Transverse colon (tissue), 4 donors: ENCODE measurements at regions not wholly inside any gene's neighbourhood (a gene's known extent, or its start where the extent isn't known, plus 50 kb on each side); places are given as distances from the start of the nearest gene placed in this dataset.

Source experiments
- DNase-seq: peaks from one replicate; pipeline ENCODE4 v3.0.0-alpha.2; 2019
- H3K27ac ChIP-seq, 4 donors: fragments of 200-600 bp; sonication (generic); 2 replicates each; pipeline ENCODE4 v1.5.1; 2016 to 2018; ENCODE audit warnings: inconsistent platforms in 4 of 4
- H3K27me3 ChIP-seq: fragments of 200-600 bp; sonication (generic); 2 replicates; pipeline ENCODE4 v1.5.1; 2017; ENCODE audit warnings: inconsistent platforms
- H3K36me3 ChIP-seq, 4 donors: fragments of 200-600 bp; sonication (generic); 2 replicates each; pipeline ENCODE4 v1.5.1; 2017 to 2019; ENCODE audit warnings: inconsistent platforms in 4 of 4
- H3K4me1 ChIP-seq, 4 donors: fragments of 200-600 bp; sonication (generic); 2 replicates each; pipeline ENCODE4 v1.5.1; 2017 to 2020; ENCODE audit warnings: inconsistent platforms in 4 of 4
- H3K4me3 ChIP-seq, 4 donors: fragments of 200-600 bp; sonication (generic); 1 replicate in 1 of 4; 2 replicates in 3 of 4; pipeline versions ENCODE4 v1.5.1 to v1.6.1; 2017 to 2019; ENCODE audit warnings: inconsistent platforms in 4 of 4
- H3K9me3 ChIP-seq, 2 donors: fragments of 200-600 bp; sonication (generic); 2 replicates each; pipeline ENCODE4 v1.5.1; 2017 to 2019; ENCODE audit warnings: inconsistent platforms in 2 of 2
- CTCF ChIP-seq, 5 experiments: fragments of 200-600 bp in 3 of 5; fragments of 450-650 bp in 2 of 5; sonication (generic) in 3 of 5; IDR thresholded peaks; 1 replicate in 2 of 5; 2 replicates in 3 of 5; pipeline ENCODE4 v1.5.1; 2016 to 2017; ENCODE audit warnings: antibody characterized with exemption in 5 of 5, inconsistent platforms in 3 of 5, mild to moderate bottlenecking in 2 of 5, moderate library complexity in 1 of 5
- EP300 ChIP-seq: sonication (generic); formaldehyde crosslinking; IDR thresholded peaks from one replicate; pipeline ENCODE4 v1.6.1; 2017; ENCODE audit warnings: antibody characterized with exemption, low read depth
- POLR2A ChIP-seq: fragments of 450-650 bp; IDR thresholded peaks from one replicate; pipeline ENCODE4 v1.6.1; 2016; ENCODE audit warnings: antibody characterized with exemption, mild to moderate bottlenecking, moderate library complexity
- POLR2AphosphoS5 ChIP-seq, 3 donors: sonication (generic); formaldehyde crosslinking; IDR thresholded peaks; one replicate each; pipeline ENCODE4 v1.6.1; 2016; ENCODE audit warnings: antibody characterized with exemption in 3 of 3
- WGBS, 2 donors: methylation state at CpG; one replicate each; pipeline ENCODE4 v1.1.5; 2018; ENCODE audit warnings: low coverage in 1 of 2; 5-methylcytosine and 5-hydroxymethylcytosine counted together
- in situ Hi-C, 4 donors: fragments of 200-750 bp; cut with MboI; loops; one replicate each; pipeline versions ENCODE4 v1.15.0 to v1.15.1; 2017; ENCODE audit warnings: low sequenced_read_pairs in 3 of 4, low pct_ligation_motif_present in 1 of 4, low pct_unique_long_range_greater_than_20kb in 1 of 4
- intact Hi-C: fragments of 100-400 bp; cut with DNase I; formaldehyde crosslinking; loops from one replicate; pipeline ENCODE4 v1.15.1; 2023; ENCODE audit warnings: low total_unique reads

GRCh38 chr22:48092866-48093265 lies 1330.4 kb downstream of the TBC1D22A start:
- intact Hi-C loops = no loop called here

GRCh38 chr22:48091656-48092223 lies 1329.3 kb downstream of the TBC1D22A start:
- Histone ChIP-seq H3K27me3 (no peaks in the 10 kb centered on the region), H3K9me3 (no peaks in the 10 kb centered on the region), H3K27ac (no peak overlapping the region), H3K4me3 (no peak overlapping the region), H3K36me3 (no peaks in the 10 kb centered on the region), H3K4me1 (peaks cover 3 to 20% (median 13%) of the 10 kb centered on the region in 4 donors)
- in situ Hi-C loops (no loop called here), intact Hi-C loops (no loop called here)
- WGBS, 2 donors = 67 to 76% methylated on average over 5 to 10 of the region's 10 CpGs
- TF ChIP-seq EP300 (no peak), POLR2A (no peak), CTCF (IDR thresholded peaks at IDR 0.05) (no peak), POLR2AphosphoS5 (IDR thresholded peaks at IDR 0.05) (no peak)
- no peak for DNase-seq

More at GRCh38 chr22:48092866-48093265, 1330.4 kb downstream of the TBC1D22A start:
- no peak overlapping the region for H3K4me3 ChIP-seq
- H3K36me3 ChIP-seq = no peaks in the 10 kb centered on the region
- TF ChIP-seq CTCF (IDR thresholded peaks at IDR 0.05) (no peak), POLR2A (no peak), POLR2AphosphoS5 (IDR thresholded peaks at IDR 0.05) (no peak), EP300 (no peak)
- H3K27ac ChIP-seq = no peak overlapping the region
- no peaks in the 10 kb centered on the region for H3K9me3 ChIP-seq
- DNase-seq = no peak
- H3K4me1 ChIP-seq = peaks cover 3 to 20% (median 13%) of the 10 kb centered on the region in 4 donors
- 55 to 58% methylated on average over 4 of the region's 4 CpGs for WGBS, 2 donors
- in situ Hi-C loops = no loop called here
- H3K27me3 ChIP-seq = no peaks in the 10 kb centered on the region

GRCh38 chr22:48091060-48091650 lies 1328.7 kb downstream of the TBC1D22A start:
- Histone ChIP-seq H3K4me3 (no peak overlapping the region), H3K27me3 (no peaks in the 10 kb centered on the region), H3K27ac (no peak overlapping the region), H3K36me3 (no peaks in the 10 kb centered on the region), H3K9me3 (no peaks in the 10 kb centered on the region), H3K4me1 (peaks cover 3 to 20% (median 13%) of the 10 kb centered on the region in 4 donors)
- no peak for DNase-seq
- intact Hi-C loops (no loop called here), in situ Hi-C loops (no loop called here)
- 85 to 90% methylated on average over 4 to 11 of the region's 11 CpGs for WGBS, 2 donors
- TF ChIP-seq POLR2AphosphoS5 (IDR thresholded peaks at IDR 0.05) (no peak), CTCF (IDR thresholded peaks at IDR 0.05) (no peak), EP300 (no peak), POLR2A (no peak)

DNA sequence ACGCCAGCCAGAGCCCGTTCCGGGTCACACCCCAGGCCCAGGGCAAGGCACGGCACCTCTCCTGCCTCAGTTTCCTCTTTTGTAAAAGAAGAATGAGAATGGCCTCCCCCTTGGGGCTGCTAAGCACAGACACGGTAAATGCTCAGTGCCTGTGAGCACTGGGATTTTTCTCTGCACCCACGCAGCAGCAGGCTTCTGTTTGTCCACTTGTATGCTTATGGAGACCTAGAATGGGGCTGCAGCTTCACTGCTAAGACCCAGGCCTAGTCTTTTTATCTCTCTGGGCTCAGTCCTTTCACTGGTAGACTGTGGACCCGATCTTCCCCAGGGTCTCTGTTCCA lies 1327.9 kb downstream of the TBC1D22A start:
- 7 to 11% methylated on average over 3 to 7 of the region's 7 CpGs for WGBS, 2 donors
- Histone ChIP-seq H3K4me1 (peaks cover 3 to 20% (median 13%) of the 10 kb centered on the region in 4 donors), H3K27me3 (no peaks in the 10 kb centered on the region), H3K27ac (peak overlapping the region in 2 of 4 donors; percentile 4 to 23), H3K36me3 (no peaks in the 10 kb centered on the region), H3K4me3 (no peak overlapping the region), H3K9me3 (no peaks in the 10 kb centered on the region)
- in situ Hi-C loops (no loop called here), intact Hi-C loops (no loop called here)
- no peak for DNase-seq
- no peak for TF ChIP-seq EP300
- no peak for TF ChIP-seq POLR2A
- TF ChIP-seq CTCF (IDR thresholded peaks at IDR 0.05) = no peak
- no peak for TF ChIP-seq POLR2AphosphoS5 (IDR thresholded peaks at IDR 0.05)
